ENCODE measurements at regions not wholly inside any gene's neighbourhood (a gene's known extent, or its start where the extent isn't known, plus 50 kb on each side); places are given as distances from the start of the nearest gene placed in this dataset.

DNA sequence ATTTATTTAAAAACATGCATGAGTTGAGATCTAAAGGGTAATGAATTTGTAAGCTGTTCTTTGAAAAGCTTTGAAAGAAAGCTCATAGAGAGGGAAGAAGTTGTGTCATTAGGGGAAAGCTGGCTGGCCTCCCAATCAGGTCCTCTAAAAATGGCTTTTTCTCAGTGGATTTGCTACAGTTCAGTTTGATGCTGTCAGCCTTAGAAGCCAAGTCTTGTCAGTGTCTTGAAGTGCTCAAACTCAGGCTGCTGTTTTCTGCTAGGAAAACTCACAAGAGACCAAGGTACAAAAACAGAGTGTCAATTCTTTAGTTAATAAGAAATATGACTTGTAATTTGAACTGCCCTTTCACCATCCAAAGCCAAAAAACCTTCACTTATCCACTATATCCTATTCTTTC lies 243.8 kb downstream of the OTOL1 start:
- POLR2A ChIA-PET (ENCODE audit: unreplicated experiment), result no interaction called here
- H3F3A ChIP-seq (ENCODE audit: low read length, unreplicated experiment), result no peaks in the 10 kb centered on the region
- H3K27ac ChIP-seq (ENCODE audit: low read length), result no peak overlapping the region
- intact Hi-C loops (cut with micrococcal nuclease), result no loop called here
- no peaks in the 10 kb centered on the region for H3K4me1 ChIP-seq (ENCODE audit: insufficient read depth, low read length)
- H3K27me3 ChIP-seq (ENCODE audit: low read length), result peaks cover 16% of the 10 kb centered on the region; the same call in 1 of the 2 replicates
- no peak overlapping the region for H3K4me3 ChIP-seq (ENCODE audit: low read length)
- no peak overlapping the region for H3K4me2 ChIP-seq (ENCODE audit: low read length)
- no peak overlapping the region for H2AFZ ChIP-seq (ENCODE audit: low read length)
- CTCF ChIA-PET, result no interaction called here
- no peaks in the 10 kb centered on the region for H3K36me3 ChIP-seq (ENCODE audit: low read depth, low read length)
- H3K9me2 ChIP-seq (replicated peaks; ENCODE audit: low read length), result no peaks in the 10 kb centered on the region
- H3K79me2 ChIP-seq (ENCODE audit: low read length), result no peaks in the 10 kb centered on the region
- no peaks in the 10 kb centered on the region for H4K20me1 ChIP-seq (ENCODE audit: low read length)
- TF ChIP-seq, protein P1, sequence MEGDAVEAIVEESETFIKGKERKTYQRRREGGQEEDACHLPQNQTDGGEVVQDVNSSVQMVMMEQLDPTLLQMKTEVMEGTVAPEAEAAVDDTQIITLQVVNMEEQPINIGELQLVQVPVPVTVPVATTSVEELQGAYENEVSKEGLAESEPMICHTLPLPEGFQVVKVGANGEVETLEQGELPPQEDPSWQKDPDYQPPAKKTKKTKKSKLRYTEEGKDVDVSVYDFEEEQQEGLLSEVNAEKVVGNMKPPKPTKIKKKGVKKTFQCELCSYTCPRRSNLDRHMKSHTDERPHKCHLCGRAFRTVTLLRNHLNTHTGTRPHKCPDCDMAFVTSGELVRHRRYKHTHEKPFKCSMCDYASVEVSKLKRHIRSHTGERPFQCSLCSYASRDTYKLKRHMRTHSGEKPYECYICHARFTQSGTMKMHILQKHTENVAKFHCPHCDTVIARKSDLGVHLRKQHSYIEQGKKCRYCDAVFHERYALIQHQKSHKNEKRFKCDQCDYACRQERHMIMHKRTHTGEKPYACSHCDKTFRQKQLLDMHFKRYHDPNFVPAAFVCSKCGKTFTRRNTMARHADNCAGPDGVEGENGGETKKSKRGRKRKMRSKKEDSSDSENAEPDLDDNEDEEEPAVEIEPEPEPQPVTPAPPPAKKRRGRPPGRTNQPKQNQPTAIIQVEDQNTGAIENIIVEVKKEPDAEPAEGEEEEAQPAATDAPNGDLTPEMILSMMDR (conservative IDR thresholded peaks at IDR 0.05; ENCODE audit: low read depth, low read length), result no peak
- TF ChIP-seq EZH2phosphoT487 (IDR thresholded peaks at IDR 0.05; ENCODE audit: borderline replicate concordance, low read length) (no peak), EZH2 (IDR thresholded peaks at IDR 0.05; ENCODE audit: low read length, unreplicated experiment) (no peak)
- H3K9me3 ChIP-seq (ENCODE audit: low read length), result no peaks in the 10 kb centered on the region
- no peak overlapping the region for H3K9ac ChIP-seq (ENCODE audit: low read length)
- ATAC-seq (no peak), DNase-seq (no peak)
- BruUV-seq (replicated peaks), result no TSS peak

- Histone ChIP-seq H3K27me3 (ENCODE audit: low read length) (no peaks in the 10 kb centered on the region), H3K9me2 (replicated peaks; ENCODE audit: low read length) (no peaks in the 10 kb centered on the region), H3K9ac (ENCODE audit: low read length) (no peak overlapping the region), H3K36me3 (ENCODE audit: low read depth, low read length) (no peaks in the 10 kb centered on the region), H3K79me2 (ENCODE audit: low read length) (no peaks in the 10 kb centered on the region), H3K9me3 (ENCODE audit: low read length) (no peaks in the 10 kb centered on the region), H3F3A (ENCODE audit: low read length, unreplicated experiment) (no peaks in the 10 kb centered on the region), H3K4me3 (ENCODE audit: low read length) (no peak overlapping the region), H3K4me1 (ENCODE audit: insufficient read depth, low read length) (no peaks in the 10 kb centered on the region), H3K27ac (ENCODE audit: low read length) (no peak overlapping the region), H4K20me1 (ENCODE audit: low read length) (no peaks in the 10 kb centered on the region), H3K4me2 (ENCODE audit: low read length) (no peak overlapping the region), H2AFZ (ENCODE audit: low read length) (no peak overlapping the region)
- TF ChIP-seq EZH2 (IDR thresholded peaks at IDR 0.05; ENCODE audit: low read length, unreplicated experiment) (no peak), EZH2phosphoT487 (IDR thresholded peaks at IDR 0.05; ENCODE audit: borderline replicate concordance, low read length) (no peak)
- TF ChIP-seq, protein P1 (conservative IDR thresholded peaks at IDR 0.05; ENCODE audit: low read depth, low read length), result no peak
- intact Hi-C loops (cut with micrococcal nuclease), result no loop called here
- ATAC-seq (no peak), DNase-seq (no peak)
- no TSS peak for BruUV-seq (replicated peaks)
- POLR2A ChIA-PET (ENCODE audit: unreplicated experiment), result no interaction called here
- CTCF ChIA-PET, result no interaction called here
Observed at GRCh38 chr3:161744366-161744765, 247.8 kb downstream of the OTOL1 start.

DNA sequence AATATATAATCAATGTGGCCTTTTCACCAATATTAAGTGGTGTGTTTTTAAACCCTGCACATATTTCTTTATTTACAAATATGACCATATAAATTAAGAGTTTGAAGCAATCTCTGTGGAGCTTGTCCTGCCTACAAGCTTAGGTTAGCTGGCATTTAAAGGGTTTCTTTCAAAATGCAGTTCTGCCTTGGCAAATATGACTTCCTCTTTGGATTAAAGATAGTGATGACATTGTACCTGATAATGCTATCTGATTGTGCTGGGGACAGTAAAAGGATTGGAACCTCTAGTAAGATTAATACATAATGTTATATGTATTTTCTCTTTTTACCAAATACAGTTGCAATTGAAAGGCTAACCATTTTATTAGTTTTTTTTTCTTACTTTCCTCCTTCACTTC lies 249.1 kb downstream of the OTOL1 start:
- BruUV-seq (replicated peaks), result no TSS peak
- Histone ChIP-seq H3K4me3 (ENCODE audit: low read length) (no peak overlapping the region), H3K4me1 (ENCODE audit: insufficient read depth, low read length) (no peaks in the 10 kb centered on the region), H3K9me3 (ENCODE audit: low read length) (no peaks in the 10 kb centered on the region), H4K20me1 (ENCODE audit: low read length) (no peaks in the 10 kb centered on the region), H3K9me2 (replicated peaks; ENCODE audit: low read length) (no peaks in the 10 kb centered on the region), H3K79me2 (ENCODE audit: low read length) (no peaks in the 10 kb centered on the region), H2AFZ (ENCODE audit: low read length) (no peak overlapping the region), H3K9ac (ENCODE audit: low read length) (no peak overlapping the region), H3K4me2 (ENCODE audit: low read length) (no peak overlapping the region), H3F3A (ENCODE audit: low read length, unreplicated experiment) (no peaks in the 10 kb centered on the region), H3K27ac (ENCODE audit: low read length) (no peak overlapping the region), H3K36me3 (ENCODE audit: low read depth, low read length) (no peaks in the 10 kb centered on the region), H3K27me3 (ENCODE audit: low read length) (no peaks in the 10 kb centered on the region)
- no peak for ATAC-seq
- POLR2A ChIA-PET (ENCODE audit: unreplicated experiment), result no interaction called here
- CTCF ChIA-PET, result no interaction called here
- intact Hi-C loops (cut with micrococcal nuclease), result no loop called here
- TF ChIP-seq, protein P1 (conservative IDR thresholded peaks at IDR 0.05; ENCODE audit: low read depth, low read length), result no peak
- no peak for TF ChIP-seq EZH2phosphoT487 (IDR thresholded peaks at IDR 0.05; ENCODE audit: borderline replicate concordance, low read length)
- no peak for TF ChIP-seq EZH2 (IDR thresholded peaks at IDR 0.05; ENCODE audit: low read length, unreplicated experiment)
- DNase-seq, result no peak
